GM23338 (cell line): ENCODE measurements at regions not wholly inside any gene's neighbourhood (a gene's known extent, or its start where the extent isn't known, plus 50 kb on each side); places are given as distances from the start of the nearest gene placed in this dataset.
"Not testable (repeated sequence)": the region's sequence is repeated elsewhere in the genome, so short reads cannot be mapped to it uniquely, and the experiment has no call there.

Experiments
- EZH2 ChIP-seq: fragments of 200-600 bp; sonication (generic); IDR thresholded peaks from one replicate; pipeline ENCODE4 v1.8.0; 2017; ENCODE audit warnings: antibody characterized with exemption, mild to moderate bottlenecking, low read depth; ENCODE audit not compliant: unreplicated experiment
- TF ChIP-seq, protein P1 (sequence below), 2 experiments: fragments of 200-600 bp in 1 of 2; sonication (generic) in 1 of 2; conservative IDR thresholded peaks; 2 replicates each; pipeline versions ENCODE4 v1.5.1 to v1.6.1; 2016 to 2017; ENCODE audit warnings: antibody characterized with exemption in 2 of 2, low read depth in 2 of 2, mild to moderate bottlenecking in 2 of 2, moderate library complexity in 1 of 2

GRCh38 chr2:16379901-16380300, 285.7 kb downstream of the CYRIA start:
- not testable (repeated sequence) for TF ChIP-seq EZH2
- TF ChIP-seq, protein P1, sequence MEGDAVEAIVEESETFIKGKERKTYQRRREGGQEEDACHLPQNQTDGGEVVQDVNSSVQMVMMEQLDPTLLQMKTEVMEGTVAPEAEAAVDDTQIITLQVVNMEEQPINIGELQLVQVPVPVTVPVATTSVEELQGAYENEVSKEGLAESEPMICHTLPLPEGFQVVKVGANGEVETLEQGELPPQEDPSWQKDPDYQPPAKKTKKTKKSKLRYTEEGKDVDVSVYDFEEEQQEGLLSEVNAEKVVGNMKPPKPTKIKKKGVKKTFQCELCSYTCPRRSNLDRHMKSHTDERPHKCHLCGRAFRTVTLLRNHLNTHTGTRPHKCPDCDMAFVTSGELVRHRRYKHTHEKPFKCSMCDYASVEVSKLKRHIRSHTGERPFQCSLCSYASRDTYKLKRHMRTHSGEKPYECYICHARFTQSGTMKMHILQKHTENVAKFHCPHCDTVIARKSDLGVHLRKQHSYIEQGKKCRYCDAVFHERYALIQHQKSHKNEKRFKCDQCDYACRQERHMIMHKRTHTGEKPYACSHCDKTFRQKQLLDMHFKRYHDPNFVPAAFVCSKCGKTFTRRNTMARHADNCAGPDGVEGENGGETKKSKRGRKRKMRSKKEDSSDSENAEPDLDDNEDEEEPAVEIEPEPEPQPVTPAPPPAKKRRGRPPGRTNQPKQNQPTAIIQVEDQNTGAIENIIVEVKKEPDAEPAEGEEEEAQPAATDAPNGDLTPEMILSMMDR (conservative IDR thresholded peaks at IDR 0.05; ENCODE audit: low read depth in 2 of 2): not testable (repeated sequence)
